ENCODE measurements at regions not wholly inside any gene's neighbourhood (a gene's known extent, or its start where the extent isn't known, plus 50 kb on each side); places are given as distances from the start of the nearest gene placed in this dataset.

DNA sequence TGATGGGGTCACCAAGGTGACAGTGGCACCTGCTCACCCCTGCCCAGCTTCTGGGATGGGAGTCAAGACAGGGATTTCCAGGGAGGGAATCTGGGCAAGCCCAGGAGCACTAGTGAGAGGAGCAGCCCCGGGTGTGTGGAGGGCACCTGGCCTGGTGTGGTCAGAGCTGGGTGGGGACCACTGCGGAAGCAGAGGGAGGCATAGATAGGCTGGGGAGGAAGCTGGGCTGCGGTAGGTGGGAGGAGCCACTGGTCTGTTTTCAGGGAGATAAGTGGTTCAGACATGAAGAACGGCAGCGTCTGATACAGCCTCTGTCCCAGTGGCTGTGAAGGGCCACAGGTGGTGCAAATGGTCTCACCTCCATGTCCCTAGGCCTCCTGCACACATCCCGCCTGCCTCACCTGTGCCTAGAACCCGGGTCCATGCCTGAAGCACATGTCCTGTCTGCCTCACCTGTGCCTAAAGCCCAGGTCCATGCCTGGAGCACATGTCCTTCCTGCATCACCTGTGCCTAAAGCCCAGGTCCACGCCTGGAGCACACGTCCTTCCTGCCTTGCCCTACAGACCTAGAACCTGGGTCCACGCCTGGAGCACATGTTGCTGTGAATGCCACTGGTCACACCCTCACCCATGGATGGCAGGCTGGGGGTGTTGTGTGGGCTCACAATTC lies 325.9 kb upstream of the AJAP1 start:
- no peak overlapping the region for H3K27ac ChIP-seq (ENCODE audit: low read length)
- no peaks in the 10 kb centered on the region for H3K27me3 ChIP-seq (ENCODE audit: low read depth, low read length)
- no peaks in the 10 kb centered on the region for H3K9me3 ChIP-seq (ENCODE audit: control insufficient read depth in 1 of 2, low read length in 2 of 2)
- H3K36me3 ChIP-seq (ENCODE audit: control insufficient read depth in 1 of 2, insufficient read depth in 2 of 2, low read length in 2 of 2), result no peaks in the 10 kb centered on the region
- H3K4me3 ChIP-seq (ENCODE audit: low read depth in 1 of 2, low read length in 2 of 2), result no peak overlapping the region
- H3K4me1 ChIP-seq (ENCODE audit: control insufficient read depth in 1 of 2, insufficient read depth in 2 of 2, low read length in 2 of 2), result no peaks in the 10 kb centered on the region

DNA sequence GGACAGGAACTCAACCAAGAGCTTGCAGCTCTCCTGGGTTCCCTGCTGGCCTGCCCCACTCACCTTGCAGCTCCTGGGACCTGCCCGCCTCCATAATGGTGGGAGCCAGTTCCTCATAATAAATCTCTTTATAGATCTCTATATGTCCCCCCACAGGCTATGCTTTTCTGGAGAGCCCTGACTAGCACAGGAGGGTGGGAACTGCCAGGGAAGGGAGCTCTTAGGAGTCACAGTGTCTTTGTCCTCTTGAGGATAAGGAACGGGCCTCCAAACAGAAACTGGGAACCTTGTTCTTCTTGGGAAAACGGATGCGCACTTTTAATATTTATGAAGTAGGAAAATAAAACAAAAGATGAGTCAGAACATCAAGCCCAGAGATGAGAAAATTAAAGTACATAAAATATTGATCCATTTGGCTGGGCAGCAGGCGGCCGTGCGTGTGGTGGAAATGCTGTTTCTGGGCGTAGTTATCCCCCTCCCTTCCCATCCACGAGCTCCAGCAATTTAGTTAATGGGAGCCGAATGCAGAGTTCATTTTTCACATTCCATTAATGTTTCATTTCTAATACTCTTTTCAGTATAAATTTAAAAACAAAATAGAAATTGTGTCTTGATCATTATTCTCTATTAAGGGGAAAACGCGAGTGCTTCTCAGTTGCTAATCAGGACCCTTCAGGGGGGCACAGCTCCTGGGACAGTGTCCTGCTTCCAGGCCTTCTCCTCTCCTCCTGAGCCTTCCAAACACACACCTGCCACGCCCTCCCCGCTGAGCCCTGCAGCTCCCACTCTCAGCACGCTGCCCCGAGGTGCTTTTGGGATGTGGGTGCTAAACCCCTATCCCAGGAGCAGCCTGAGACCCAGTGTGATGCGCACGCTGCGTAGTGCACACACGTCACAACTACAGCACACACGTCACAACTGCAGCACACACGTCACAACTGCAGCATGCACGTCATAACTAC lies 323.3 kb upstream of the AJAP1 start:
- no peak overlapping the region for H3K4me3 ChIP-seq (ENCODE audit: low read depth in 1 of 2, low read length in 2 of 2)
- H3K36me3 ChIP-seq (ENCODE audit: control insufficient read depth in 1 of 2, insufficient read depth in 2 of 2, low read length in 2 of 2), result no peaks in the 10 kb centered on the region
- no peaks in the 10 kb centered on the region for H3K27me3 ChIP-seq (ENCODE audit: low read depth, low read length)
- no peak overlapping the region for H3K27ac ChIP-seq (ENCODE audit: low read length)
- peaks cover 0 to 6% of the 10 kb centered on the region in 2 donors for H3K9me3 ChIP-seq (ENCODE audit: control insufficient read depth in 1 of 2, low read length in 2 of 2)
- H3K4me1 ChIP-seq (ENCODE audit: control insufficient read depth in 1 of 2, insufficient read depth in 2 of 2, low read length in 2 of 2), result no peaks in the 10 kb centered on the region

DNA sequence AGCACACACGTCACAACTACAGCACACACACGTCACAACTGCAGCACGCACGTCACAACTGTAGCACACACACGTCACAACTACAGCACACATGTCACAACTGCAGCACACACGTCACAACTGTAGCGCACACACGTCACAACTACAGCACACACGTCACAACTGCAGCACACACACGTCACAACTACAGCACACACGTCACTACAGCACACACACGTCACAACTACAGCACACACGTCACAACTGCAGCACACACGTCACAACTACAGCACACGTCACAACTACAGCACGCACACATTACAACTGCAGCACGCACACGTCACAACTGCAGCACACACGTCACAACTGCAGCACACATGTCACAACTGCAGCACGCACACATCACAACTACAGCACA lies 322.6 kb upstream of the AJAP1 start:
- Histone ChIP-seq H3K27me3 (ENCODE audit: low read depth, low read length) (no peaks in the 10 kb centered on the region), H3K4me3 (ENCODE audit: low read depth in 1 of 2, low read length in 2 of 2) (no peak overlapping the region), H3K9me3 (ENCODE audit: control insufficient read depth in 1 of 2, low read length in 2 of 2) (peaks cover 0 to 6% of the 10 kb centered on the region in 2 donors), H3K36me3 (ENCODE audit: control insufficient read depth in 1 of 2, insufficient read depth in 2 of 2, low read length in 2 of 2) (no peaks in the 10 kb centered on the region), H3K27ac (ENCODE audit: low read length) (no peak overlapping the region), H3K4me1 (ENCODE audit: control insufficient read depth in 1 of 2, insufficient read depth in 2 of 2, low read length in 2 of 2) (no peaks in the 10 kb centered on the region)

DNA sequence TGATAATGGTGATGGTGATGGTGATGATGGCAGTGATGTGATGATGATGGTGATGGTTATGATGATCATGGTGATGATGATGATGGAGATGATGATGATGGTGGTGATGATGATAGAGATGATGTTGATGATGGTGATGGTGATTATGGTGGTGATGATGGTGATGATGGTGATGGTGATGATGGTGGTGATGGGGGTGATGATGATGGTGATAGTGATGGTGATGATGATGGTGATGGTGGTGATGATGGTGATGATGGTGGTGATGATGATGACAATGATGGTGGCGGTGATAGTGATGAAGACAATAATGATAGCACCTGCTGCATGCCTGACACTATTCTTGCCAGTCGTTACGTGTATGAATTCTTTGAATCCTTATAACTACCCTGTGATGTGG lies 317.9 kb upstream of the AJAP1 start:
- Histone ChIP-seq H3K36me3 (ENCODE audit: control insufficient read depth in 1 of 2, insufficient read depth in 2 of 2, low read length in 2 of 2) (no peaks in the 10 kb centered on the region), H3K4me3 (ENCODE audit: low read depth in 1 of 2, low read length in 2 of 2) (no peak overlapping the region), H3K9me3 (ENCODE audit: control insufficient read depth in 1 of 2, low read length in 2 of 2) (peaks cover 0 to 6% of the 10 kb centered on the region in 2 donors)

DNA sequence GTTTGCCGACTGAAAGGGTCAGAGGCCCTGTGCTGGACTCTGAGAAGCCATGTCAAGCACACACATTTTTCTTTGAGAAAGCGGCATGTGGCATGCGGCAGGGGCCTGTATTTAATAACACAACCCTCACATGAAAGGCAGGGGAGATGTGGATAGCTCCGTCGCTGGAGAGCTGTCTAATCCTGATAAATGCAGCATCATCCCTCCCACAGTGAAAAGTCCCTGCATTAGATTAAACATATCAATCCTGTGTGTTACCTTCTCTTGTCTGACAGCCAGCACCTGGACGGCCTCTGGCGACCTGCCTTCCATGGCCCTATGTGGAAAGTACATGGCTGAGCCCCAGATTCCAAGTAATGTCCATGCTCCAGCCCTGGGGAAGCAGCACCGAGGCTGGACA lies 313.0 kb upstream of the AJAP1 start:
- Histone ChIP-seq H3K4me3 (ENCODE audit: low read depth in 1 of 2, low read length in 2 of 2) (no peak overlapping the region), H3K27me3 (ENCODE audit: low read depth, low read length) (no peaks in the 10 kb centered on the region), H3K4me1 (ENCODE audit: control insufficient read depth in 1 of 2, insufficient read depth in 2 of 2, low read length in 2 of 2) (no peaks in the 10 kb centered on the region), H3K9me3 (ENCODE audit: control insufficient read depth in 1 of 2, low read length in 2 of 2) (no peaks in the 10 kb centered on the region), H3K36me3 (ENCODE audit: control insufficient read depth in 1 of 2, insufficient read depth in 2 of 2, low read length in 2 of 2) (no peaks in the 10 kb centered on the region), H3K27ac (ENCODE audit: low read length) (no peak overlapping the region)

More for the DNA sequence above, 317.9 kb upstream of the AJAP1 start:
- no peaks in the 10 kb centered on the region for H3K4me1 ChIP-seq (ENCODE audit: control insufficient read depth in 1 of 2, insufficient read depth in 2 of 2, low read length in 2 of 2)
- H3K27me3 ChIP-seq (ENCODE audit: low read depth, low read length), result no peaks in the 10 kb centered on the region
- no peak overlapping the region for H3K27ac ChIP-seq (ENCODE audit: low read length)

DNA sequence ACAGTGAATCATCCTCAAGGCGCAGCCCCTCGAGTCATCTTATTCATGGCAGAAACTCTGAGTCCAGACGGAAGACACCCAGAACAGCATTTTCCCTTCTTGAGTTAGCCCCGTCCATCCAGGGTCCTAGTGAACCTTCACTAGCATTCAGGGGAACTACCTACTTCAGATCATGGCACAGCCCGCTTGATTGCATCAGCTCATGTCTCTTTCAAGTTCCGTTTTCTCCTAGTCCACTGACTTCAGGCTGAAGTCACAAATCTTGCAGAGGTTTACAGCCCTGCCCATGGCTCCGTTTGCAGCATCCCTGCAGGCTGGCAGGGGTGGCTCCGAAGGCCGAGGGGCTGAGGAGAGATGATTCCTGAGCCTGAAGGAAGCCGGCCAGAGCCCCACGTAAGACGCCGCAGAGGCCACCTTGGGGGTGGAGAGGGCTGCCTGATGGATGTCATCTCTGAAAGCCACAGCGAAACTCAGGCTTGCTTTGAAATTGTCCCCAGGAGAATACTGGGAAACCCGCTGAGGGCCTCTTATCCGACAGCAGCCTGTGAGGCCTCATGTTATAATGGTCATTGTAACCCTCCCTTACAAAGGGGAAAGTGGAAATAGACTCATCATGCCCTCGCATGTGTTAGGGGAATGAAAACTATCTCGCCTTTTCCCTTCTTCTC lies 310.2 kb upstream of the AJAP1 start:
- Histone ChIP-seq H3K4me1 (ENCODE audit: control insufficient read depth in 1 of 2, insufficient read depth in 2 of 2, low read length in 2 of 2) (no peaks in the 10 kb centered on the region), H3K4me3 (ENCODE audit: low read depth in 1 of 2, low read length in 2 of 2) (no peak overlapping the region), H3K36me3 (ENCODE audit: control insufficient read depth in 1 of 2, insufficient read depth in 2 of 2, low read length in 2 of 2) (no peaks in the 10 kb centered on the region)

DNA sequence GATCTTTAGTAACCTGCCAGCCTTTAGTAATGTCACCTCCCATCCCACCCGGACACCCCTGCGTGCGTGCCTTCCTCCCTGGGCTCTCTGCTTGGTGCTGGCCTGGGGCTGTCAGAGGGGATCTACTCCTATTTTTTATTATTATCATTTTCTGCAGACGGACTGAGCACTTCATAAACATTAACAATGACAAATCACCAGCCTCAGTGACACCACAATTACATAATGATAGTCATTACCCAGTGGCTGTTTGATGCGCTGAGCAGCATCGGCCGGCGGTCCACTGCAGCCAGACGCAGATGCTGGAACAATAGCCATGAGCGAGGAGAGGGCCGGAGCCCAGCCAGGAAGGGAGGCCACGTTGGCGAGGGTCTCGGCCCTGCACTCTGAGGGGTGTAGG lies 309.3 kb upstream of the AJAP1 start:
- no peak overlapping the region for H3K4me3 ChIP-seq (ENCODE audit: low read depth in 1 of 2, low read length in 2 of 2)
- H3K4me1 ChIP-seq (ENCODE audit: control insufficient read depth in 1 of 2, insufficient read depth in 2 of 2, low read length in 2 of 2), result no peaks in the 10 kb centered on the region

More for the DNA sequence above, 310.2 kb upstream of the AJAP1 start:
- Histone ChIP-seq H3K9me3 (ENCODE audit: control insufficient read depth in 1 of 2, low read length in 2 of 2) (no peaks in the 10 kb centered on the region), H3K27ac (ENCODE audit: low read length) (no peak overlapping the region), H3K27me3 (ENCODE audit: low read depth, low read length) (no peaks in the 10 kb centered on the region)

DNA sequence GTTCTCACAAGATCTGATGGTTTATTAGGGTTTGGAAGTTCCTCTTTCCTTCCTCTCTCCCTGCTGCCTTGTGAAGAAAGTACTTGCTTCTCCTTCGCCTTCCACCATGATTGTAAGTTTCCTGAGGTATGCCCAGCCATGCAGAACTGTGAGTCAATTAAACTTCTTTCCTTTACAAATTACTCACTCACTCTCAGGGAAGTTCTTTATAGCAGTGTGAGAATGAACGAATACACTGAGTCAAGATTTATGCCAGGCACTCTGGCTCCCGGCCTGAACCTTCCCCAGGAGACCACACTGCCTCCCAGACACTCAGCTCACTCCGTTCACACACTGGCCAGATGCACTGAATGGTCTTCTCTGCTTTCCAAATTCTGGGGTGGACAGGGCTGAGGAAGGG lies 308.3 kb upstream of the AJAP1 start:
- Histone ChIP-seq H3K4me3 (ENCODE audit: low read depth in 1 of 2, low read length in 2 of 2) (no peak overlapping the region), H3K36me3 (ENCODE audit: control insufficient read depth in 1 of 2, insufficient read depth in 2 of 2, low read length in 2 of 2) (no peaks in the 10 kb centered on the region), H3K9me3 (ENCODE audit: control insufficient read depth in 1 of 2, low read length in 2 of 2) (no peaks in the 10 kb centered on the region), H3K27me3 (ENCODE audit: low read depth, low read length) (no peaks in the 10 kb centered on the region), H3K4me1 (ENCODE audit: control insufficient read depth in 1 of 2, insufficient read depth in 2 of 2, low read length in 2 of 2) (no peaks in the 10 kb centered on the region), H3K27ac (ENCODE audit: low read length) (no peak overlapping the region)

More for the DNA sequence above, 309.3 kb upstream of the AJAP1 start:
- Histone ChIP-seq H3K36me3 (ENCODE audit: control insufficient read depth in 1 of 2, insufficient read depth in 2 of 2, low read length in 2 of 2) (no peaks in the 10 kb centered on the region), H3K9me3 (ENCODE audit: control insufficient read depth in 1 of 2, low read length in 2 of 2) (no peaks in the 10 kb centered on the region), H3K27ac (ENCODE audit: low read length) (no peak overlapping the region), H3K27me3 (ENCODE audit: low read depth, low read length) (no peaks in the 10 kb centered on the region)

DNA sequence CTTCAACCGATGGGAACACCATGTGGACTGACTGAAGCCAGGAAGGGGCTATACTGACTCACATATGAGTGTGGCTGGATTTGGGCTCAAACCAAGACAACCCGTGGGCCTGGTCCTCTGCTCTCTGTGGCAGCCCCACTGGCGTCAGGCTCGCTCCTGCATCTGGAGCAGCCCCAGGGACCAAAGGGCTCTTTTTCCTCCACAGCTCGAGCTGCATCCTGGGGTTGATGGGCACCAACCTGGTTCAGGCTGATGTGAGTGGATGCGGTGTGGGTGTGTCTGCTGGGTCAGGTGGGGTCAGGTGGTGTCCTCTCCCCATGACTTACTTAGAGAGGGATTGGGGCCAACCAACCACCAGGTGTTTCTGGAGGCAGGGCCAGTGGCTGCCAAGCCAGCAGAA lies 303.0 kb upstream of the AJAP1 start:
- Histone ChIP-seq H3K36me3 (ENCODE audit: control insufficient read depth in 1 of 2, insufficient read depth in 2 of 2, low read length in 2 of 2) (no peaks in the 10 kb centered on the region), H3K9me3 (ENCODE audit: control insufficient read depth in 1 of 2, low read length in 2 of 2) (no peaks in the 10 kb centered on the region), H3K27ac (ENCODE audit: low read length) (no peak overlapping the region), H3K4me3 (ENCODE audit: low read depth in 1 of 2, low read length in 2 of 2) (no peak overlapping the region), H3K4me1 (ENCODE audit: control insufficient read depth in 1 of 2, insufficient read depth in 2 of 2, low read length in 2 of 2) (no peaks in the 10 kb centered on the region), H3K27me3 (ENCODE audit: low read depth, low read length) (no peaks in the 10 kb centered on the region)

DNA sequence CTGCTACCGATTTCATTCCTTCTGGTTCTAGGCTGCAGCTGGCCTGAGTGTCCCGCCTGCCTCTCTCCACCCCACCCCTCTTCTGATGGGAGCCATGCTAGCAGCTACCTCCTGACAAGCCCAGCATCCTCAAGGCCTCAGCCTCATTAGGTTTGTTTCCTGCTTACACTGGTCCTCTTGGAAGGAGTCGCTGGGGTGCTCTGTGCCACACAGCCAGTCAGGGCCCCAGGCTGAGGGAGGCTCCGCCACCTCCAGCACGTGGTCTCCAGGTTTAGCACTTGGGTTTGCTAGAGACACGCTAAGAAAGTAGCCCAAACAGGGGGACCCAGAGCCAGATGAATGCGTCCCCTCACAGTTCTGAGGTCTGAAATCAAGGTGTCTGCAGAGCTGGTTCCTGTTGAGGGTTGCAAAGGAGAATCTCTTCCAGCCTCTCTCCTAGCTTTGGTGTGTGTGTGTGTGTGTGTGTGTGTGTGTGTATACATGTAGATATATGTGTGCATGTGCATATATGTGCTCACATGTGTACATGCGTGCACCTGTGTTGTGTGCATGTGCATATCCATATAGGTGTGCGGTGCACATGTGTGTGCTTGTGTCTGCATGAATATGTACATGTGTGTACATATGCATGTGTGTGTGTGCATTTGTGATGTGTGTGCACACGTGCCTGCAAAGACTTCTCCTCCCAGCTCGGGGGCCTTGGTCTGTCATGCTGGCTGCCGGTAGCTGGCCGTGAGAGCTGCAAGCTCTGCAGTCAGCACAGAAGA lies 301.1 kb upstream of the AJAP1 start:
- H3K4me1 ChIP-seq (ENCODE audit: control insufficient read depth in 1 of 2, insufficient read depth in 2 of 2, low read length in 2 of 2), result no peaks in the 10 kb centered on the region
- no peaks in the 10 kb centered on the region for H3K36me3 ChIP-seq (ENCODE audit: control insufficient read depth in 1 of 2, insufficient read depth in 2 of 2, low read length in 2 of 2)
- H3K27ac ChIP-seq (ENCODE audit: low read length), result no peak overlapping the region
- no peak overlapping the region for H3K4me3 ChIP-seq (ENCODE audit: low read depth in 1 of 2, low read length in 2 of 2)
- no peaks in the 10 kb centered on the region for H3K27me3 ChIP-seq (ENCODE audit: low read depth, low read length)
- no peaks in the 10 kb centered on the region for H3K9me3 ChIP-seq (ENCODE audit: control insufficient read depth in 1 of 2, low read length in 2 of 2)

DNA sequence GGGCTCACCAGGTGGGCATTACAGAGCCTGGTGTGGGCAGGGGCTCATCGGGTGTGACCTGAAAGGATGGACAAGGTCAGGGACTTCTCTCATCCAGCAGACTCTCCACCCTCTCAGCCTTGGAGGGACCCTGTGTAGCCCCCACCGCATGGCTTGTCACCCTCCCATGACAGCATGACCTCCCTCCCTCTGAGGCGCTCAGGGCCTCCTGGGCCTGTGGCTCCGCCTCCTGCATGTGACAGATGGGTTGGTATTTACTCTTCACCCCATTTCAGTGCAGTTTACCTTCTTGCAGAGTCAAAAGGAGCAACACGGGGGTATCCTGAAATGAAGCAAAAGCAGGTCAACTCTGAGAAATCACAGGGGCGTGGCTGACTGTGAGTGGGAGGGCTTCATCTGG lies 298.6 kb upstream of the AJAP1 start:
- Histone ChIP-seq H3K4me3 (ENCODE audit: low read depth in 1 of 2, low read length in 2 of 2) (no peak overlapping the region), H3K4me1 (ENCODE audit: control insufficient read depth in 1 of 2, insufficient read depth in 2 of 2, low read length in 2 of 2) (no peaks in the 10 kb centered on the region), H3K27ac (ENCODE audit: low read length) (no peak overlapping the region), H3K9me3 (ENCODE audit: control insufficient read depth in 1 of 2, low read length in 2 of 2) (no peaks in the 10 kb centered on the region), H3K27me3 (ENCODE audit: low read depth, low read length) (no peaks in the 10 kb centered on the region), H3K36me3 (ENCODE audit: control insufficient read depth in 1 of 2, insufficient read depth in 2 of 2, low read length in 2 of 2) (no peaks in the 10 kb centered on the region)

Measured in muscle layer of duodenum (tissue), 2 donors.